ENCODE measurements at regions not wholly inside any gene's neighbourhood (a gene's known extent, or its start where the extent isn't known, plus 50 kb on each side); places are given as distances from the start of the nearest gene placed in this dataset.

DNA sequence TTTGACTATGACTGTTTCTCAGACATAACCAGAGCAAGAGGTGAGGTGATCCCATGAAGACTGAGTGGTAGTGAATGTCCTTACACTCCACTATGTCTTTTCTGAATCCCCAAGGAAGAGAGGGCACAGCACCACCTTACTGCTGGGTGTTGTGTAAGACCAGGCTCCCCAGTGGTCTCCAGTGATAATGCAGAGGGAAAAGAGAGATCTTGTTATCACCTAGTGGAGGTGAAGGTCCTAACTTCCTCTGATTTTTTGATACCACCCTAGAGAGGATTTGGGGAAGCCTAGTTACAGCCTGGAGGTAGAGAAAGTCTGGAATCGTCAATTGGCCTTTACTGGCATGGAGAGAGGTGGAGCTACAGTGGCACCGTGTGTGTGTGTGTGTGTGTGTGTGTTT lies 288.0 kb upstream of the BCHE start:
- ATAC-seq (ENCODE audit: insufficient number of reproducible peaks, low FRiP score, low read depth) (no peak), DNase-seq (ENCODE audit: low spot score) (no peak)
- no peaks in the 10 kb centered on the region for H3K36me3 ChIP-seq
- no peak overlapping the region for H3K4me3 ChIP-seq
- no peaks in the 10 kb centered on the region for H3K9me3 ChIP-seq
- H3K27ac ChIP-seq: no peak overlapping the region
- no peaks in the 10 kb centered on the region for H3K4me1 ChIP-seq (ENCODE audit: control insufficient read depth in 1 of 2, low read depth in 2 of 2)
- no peaks in the 10 kb centered on the region for H3K27me3 ChIP-seq (replicated peaks; ENCODE audit: insufficient read depth)
- TF ChIP-seq, protein P1, sequence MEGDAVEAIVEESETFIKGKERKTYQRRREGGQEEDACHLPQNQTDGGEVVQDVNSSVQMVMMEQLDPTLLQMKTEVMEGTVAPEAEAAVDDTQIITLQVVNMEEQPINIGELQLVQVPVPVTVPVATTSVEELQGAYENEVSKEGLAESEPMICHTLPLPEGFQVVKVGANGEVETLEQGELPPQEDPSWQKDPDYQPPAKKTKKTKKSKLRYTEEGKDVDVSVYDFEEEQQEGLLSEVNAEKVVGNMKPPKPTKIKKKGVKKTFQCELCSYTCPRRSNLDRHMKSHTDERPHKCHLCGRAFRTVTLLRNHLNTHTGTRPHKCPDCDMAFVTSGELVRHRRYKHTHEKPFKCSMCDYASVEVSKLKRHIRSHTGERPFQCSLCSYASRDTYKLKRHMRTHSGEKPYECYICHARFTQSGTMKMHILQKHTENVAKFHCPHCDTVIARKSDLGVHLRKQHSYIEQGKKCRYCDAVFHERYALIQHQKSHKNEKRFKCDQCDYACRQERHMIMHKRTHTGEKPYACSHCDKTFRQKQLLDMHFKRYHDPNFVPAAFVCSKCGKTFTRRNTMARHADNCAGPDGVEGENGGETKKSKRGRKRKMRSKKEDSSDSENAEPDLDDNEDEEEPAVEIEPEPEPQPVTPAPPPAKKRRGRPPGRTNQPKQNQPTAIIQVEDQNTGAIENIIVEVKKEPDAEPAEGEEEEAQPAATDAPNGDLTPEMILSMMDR (IDR thresholded peaks at IDR 0.05): no peak

DNA sequence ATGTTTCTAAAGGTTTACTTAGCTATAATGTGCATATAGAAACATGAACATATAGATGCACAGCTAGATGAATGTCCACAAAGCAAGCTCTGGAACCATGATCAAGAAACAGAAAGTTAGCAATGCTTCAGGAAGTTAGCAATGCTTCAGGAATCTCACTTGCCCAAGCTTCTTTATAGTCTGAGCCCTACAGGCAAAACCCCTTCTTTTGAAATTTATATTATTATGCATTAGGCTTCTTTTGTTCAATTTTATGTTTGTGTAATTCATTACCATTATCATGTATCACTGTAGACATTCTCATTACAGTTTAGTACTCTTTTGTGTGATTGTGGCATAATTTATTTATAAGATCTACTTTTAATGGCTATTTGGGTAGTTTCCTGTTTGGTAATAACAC lies 286.4 kb upstream of the BCHE start:
- Histone ChIP-seq H3K4me1 (ENCODE audit: control insufficient read depth in 1 of 2, low read depth in 2 of 2) (no peaks in the 10 kb centered on the region), H3K27ac (no peak overlapping the region), H3K9me3 (no peaks in the 10 kb centered on the region), H3K36me3 (no peaks in the 10 kb centered on the region), H3K27me3 (replicated peaks; ENCODE audit: insufficient read depth) (no peaks in the 10 kb centered on the region), H3K4me3 (no peak overlapping the region)
- no peak for ATAC-seq (ENCODE audit: insufficient number of reproducible peaks, low FRiP score, low read depth)
- TF ChIP-seq, protein P1 (IDR thresholded peaks at IDR 0.05): no peak
- DNase-seq (ENCODE audit: low spot score): no peak

DNA sequence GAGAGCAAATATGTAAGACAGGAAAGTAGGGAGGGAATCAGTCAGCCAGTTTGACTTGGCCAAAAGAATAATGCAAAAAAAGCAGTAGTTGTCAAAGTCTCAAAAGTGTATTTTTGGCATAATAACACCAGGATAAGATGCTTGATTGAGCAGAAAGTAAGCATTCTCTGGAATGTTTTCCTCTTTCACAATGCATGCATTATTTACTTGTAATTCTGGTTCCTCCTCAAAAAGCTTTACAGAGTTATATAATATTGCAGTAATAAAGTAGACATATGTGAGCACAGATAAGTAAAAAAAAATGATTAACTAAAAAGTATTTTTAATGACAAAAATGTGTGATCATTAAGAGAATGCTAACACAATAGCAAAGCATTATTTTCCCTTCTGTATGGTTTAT lies 285.9 kb upstream of the BCHE start:
- ATAC-seq (ENCODE audit: insufficient number of reproducible peaks, low FRiP score, low read depth) (no peak), DNase-seq (ENCODE audit: low spot score) (no peak)
- no peaks in the 10 kb centered on the region for H3K9me3 ChIP-seq
- TF ChIP-seq, protein P1 (IDR thresholded peaks at IDR 0.05): no peak
- H3K4me3 ChIP-seq: no peak overlapping the region
- H3K4me1 ChIP-seq (ENCODE audit: control insufficient read depth in 1 of 2, low read depth in 2 of 2): no peaks in the 10 kb centered on the region
- H3K27me3 ChIP-seq (replicated peaks; ENCODE audit: insufficient read depth): no peaks in the 10 kb centered on the region
- no peak overlapping the region for H3K27ac ChIP-seq
- H3K36me3 ChIP-seq: no peaks in the 10 kb centered on the region

DNA sequence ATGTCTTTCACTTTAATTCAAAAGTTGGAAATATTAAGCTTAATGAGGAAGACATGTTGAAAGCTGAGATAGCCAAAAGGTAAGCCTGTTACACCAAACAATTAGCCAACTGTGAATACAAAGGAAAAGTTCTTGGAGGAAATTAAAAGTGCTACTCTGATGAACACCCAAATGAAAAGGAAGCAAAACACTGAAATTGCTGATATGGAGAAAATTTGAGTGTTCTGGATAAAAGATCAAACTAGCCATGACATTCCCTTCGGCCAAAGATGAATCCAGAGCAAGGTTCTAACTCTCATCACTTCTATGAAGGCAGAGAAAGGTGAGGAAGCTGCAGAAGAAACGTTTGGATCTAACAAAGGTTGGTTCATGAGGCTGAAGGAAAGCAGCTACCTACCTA lies 280.8 kb upstream of the BCHE start:
- no peak for DNase-seq (ENCODE audit: low spot score)
- Histone ChIP-seq H3K4me3 (no peak overlapping the region), H3K36me3 (no peaks in the 10 kb centered on the region)

DNA sequence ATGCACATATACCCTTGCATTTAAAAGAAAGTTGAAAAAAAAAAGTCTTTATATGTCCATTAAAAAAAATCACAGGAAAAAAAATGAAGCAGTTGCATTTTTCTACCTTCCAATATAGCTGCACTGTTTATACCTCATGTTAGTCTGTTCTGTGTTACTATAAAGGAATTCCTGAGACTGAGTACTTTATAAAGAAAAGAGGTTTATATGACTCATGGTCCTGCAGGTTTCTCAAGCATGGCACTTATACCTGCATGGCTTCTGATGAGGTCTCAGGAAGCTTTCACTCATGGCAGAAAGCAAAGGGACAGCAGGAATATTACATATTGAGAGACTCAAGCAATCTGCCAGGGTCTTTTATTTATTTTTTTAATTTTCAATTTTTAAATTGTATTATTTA lies 277.2 kb upstream of the BCHE start:
- ATAC-seq (ENCODE audit: insufficient number of reproducible peaks, low FRiP score, low read depth): no peak
- no peaks in the 10 kb centered on the region for H3K27me3 ChIP-seq (replicated peaks; ENCODE audit: insufficient read depth)
- TF ChIP-seq, protein P1 (IDR thresholded peaks at IDR 0.05): no peak
- no peaks in the 10 kb centered on the region for H3K9me3 ChIP-seq
- no peak for DNase-seq (ENCODE audit: low spot score)
- H3K27ac ChIP-seq: no peak overlapping the region
- H3K36me3 ChIP-seq: no peaks in the 10 kb centered on the region
- no peaks in the 10 kb centered on the region for H3K4me1 ChIP-seq (ENCODE audit: control insufficient read depth in 1 of 2, low read depth in 2 of 2)
- H3K4me3 ChIP-seq: no peak overlapping the region

More for the DNA sequence above, 280.8 kb upstream of the BCHE start:
- H3K4me1 ChIP-seq (ENCODE audit: control insufficient read depth in 1 of 2, low read depth in 2 of 2): no peaks in the 10 kb centered on the region
- TF ChIP-seq, protein P1 (IDR thresholded peaks at IDR 0.05): no peak
- H3K9me3 ChIP-seq: no peaks in the 10 kb centered on the region
- H3K27ac ChIP-seq: no peak overlapping the region
- no peaks in the 10 kb centered on the region for H3K27me3 ChIP-seq (replicated peaks; ENCODE audit: insufficient read depth)
- no peak for ATAC-seq (ENCODE audit: insufficient number of reproducible peaks, low FRiP score, low read depth)
